ENCODE measurements at regions not wholly inside any gene's neighbourhood (a gene's known extent, or its start where the extent isn't known, plus 50 kb on each side); places are given as distances from the start of the nearest gene placed in this dataset.

- ATAC-seq (ENCODE audit: insufficient read depth, low FRiP score) (no peak), DNase-seq (no peak)
- Histone ChIP-seq H3K27me3 (ENCODE audit: control insufficient read depth in 3 of 3, insufficient read depth in 3 of 3, low read length in 2 of 3) (no peaks in the 10 kb centered on the region), H3K9ac (ENCODE audit: insufficient read depth in 1 of 2, low read length in 2 of 2) (no peak overlapping the region), H3K27ac (ENCODE audit: low read depth in 1 of 2, low read length in 1 of 2) (no peak overlapping the region), H3K4me3 (no peak overlapping the region), H3K9me3 (ENCODE audit: control insufficient read depth in 4 of 4, insufficient read depth in 3 of 4, low read length in 3 of 4) (no peaks in the 10 kb centered on the region), H3K4me1 (ENCODE audit: control insufficient read depth in 5 of 5, insufficient read depth in 5 of 5, low read length in 5 of 5) (peaks cover 0 to 9% (median 2%) of the 10 kb centered on the region in 5 donors), H3K36me3 (ENCODE audit: control insufficient read depth in 4 of 4, insufficient read depth in 4 of 4, low read length in 4 of 4) (no peaks in the 10 kb centered on the region)
- no peak for TF ChIP-seq CTCF (IDR thresholded peaks at IDR 0.05; ENCODE audit: control extremely low read depth, extremely low read depth)
- 82 to 91% methylated on average over 8 of the region's 8 CpGs for WGBS, 2 donors
Observed at GRCh38 chr13:106700007-106700406, 132.1 kb upstream of the ARGLU1 start.

GRCh38 chr13:106699311-106699710 is 131.4 kb upstream of the ARGLU1 start:
- no peak for TF ChIP-seq CTCF (IDR thresholded peaks at IDR 0.05; ENCODE audit: control extremely low read depth, extremely low read depth)
- H3K4me3 ChIP-seq: no peak overlapping the region
- ATAC-seq (ENCODE audit: insufficient read depth, low FRiP score): no peak

GRCh38 chr13:106696719-106697118 is 128.8 kb upstream of the ARGLU1 start:
- 75 to 80% methylated on average over 2 of the region's 2 CpGs for WGBS, 2 donors
- H3K4me3 ChIP-seq: no peak overlapping the region
- peaks cover 0 to 16% (median 0%) of the 10 kb centered on the region in 5 donors for H3K4me1 ChIP-seq (ENCODE audit: control insufficient read depth in 5 of 5, insufficient read depth in 5 of 5, low read length in 5 of 5)
- H3K27me3 ChIP-seq (ENCODE audit: control insufficient read depth in 3 of 3, insufficient read depth in 3 of 3, low read length in 2 of 3): no peaks in the 10 kb centered on the region
- ATAC-seq (ENCODE audit: insufficient read depth, low FRiP score) (no peak), DNase-seq (no peak)
- no peak overlapping the region for H3K9ac ChIP-seq (ENCODE audit: insufficient read depth in 1 of 2, low read length in 2 of 2)
- H3K9me3 ChIP-seq (ENCODE audit: control insufficient read depth in 4 of 4, insufficient read depth in 3 of 4, low read length in 3 of 4): no peaks in the 10 kb centered on the region
- peak overlapping the region in 1 of 2 donors; percentile 0 for H3K27ac ChIP-seq (ENCODE audit: low read depth in 1 of 2, low read length in 1 of 2)
- H3K36me3 ChIP-seq (ENCODE audit: control insufficient read depth in 4 of 4, insufficient read depth in 4 of 4, low read length in 4 of 4): no peaks in the 10 kb centered on the region
- no peak for TF ChIP-seq CTCF (IDR thresholded peaks at IDR 0.05; ENCODE audit: control extremely low read depth, extremely low read depth)

More at GRCh38 chr13:106699311-106699710, 131.4 kb upstream of the ARGLU1 start:
- no peak for DNase-seq
- Histone ChIP-seq H3K36me3 (ENCODE audit: control insufficient read depth in 4 of 4, insufficient read depth in 4 of 4, low read length in 4 of 4) (no peaks in the 10 kb centered on the region), H3K9me3 (ENCODE audit: control insufficient read depth in 4 of 4, insufficient read depth in 3 of 4, low read length in 3 of 4) (no peaks in the 10 kb centered on the region), H3K4me1 (ENCODE audit: control insufficient read depth in 5 of 5, insufficient read depth in 5 of 5, low read length in 5 of 5) (peaks cover 0 to 9% (median 2%) of the 10 kb centered on the region in 5 donors), H3K27me3 (ENCODE audit: control insufficient read depth in 3 of 3, insufficient read depth in 3 of 3, low read length in 2 of 3) (no peaks in the 10 kb centered on the region), H3K9ac (ENCODE audit: insufficient read depth in 1 of 2, low read length in 2 of 2) (no peak overlapping the region), H3K27ac (ENCODE audit: low read depth in 1 of 2, low read length in 1 of 2) (no peak overlapping the region)
- 86 to 88% methylated on average over 5 of the region's 5 CpGs for WGBS, 2 donors

GRCh38 chr13:106696140-106696539 is 128.2 kb upstream of the ARGLU1 start:
- Histone ChIP-seq H3K36me3 (ENCODE audit: control insufficient read depth in 4 of 4, insufficient read depth in 4 of 4, low read length in 4 of 4) (no peaks in the 10 kb centered on the region), H3K9ac (ENCODE audit: insufficient read depth in 1 of 2, low read length in 2 of 2) (no peak overlapping the region), H3K9me3 (ENCODE audit: control insufficient read depth in 4 of 4, insufficient read depth in 3 of 4, low read length in 3 of 4) (no peaks in the 10 kb centered on the region), H3K4me3 (no peak overlapping the region), H3K27ac (ENCODE audit: low read depth in 1 of 2, low read length in 1 of 2) (peak overlapping the region in 1 of 2 donors; percentile 0), H3K27me3 (ENCODE audit: control insufficient read depth in 3 of 3, insufficient read depth in 3 of 3, low read length in 2 of 3) (no peaks in the 10 kb centered on the region), H3K4me1 (ENCODE audit: control insufficient read depth in 5 of 5, insufficient read depth in 5 of 5, low read length in 5 of 5) (peaks cover 0 to 16% (median 0%) of the 10 kb centered on the region in 5 donors)
- DNase-seq: no peak
- 82 to 85% methylated on average over 3 of the region's 3 CpGs for WGBS, 2 donors
- no peak for TF ChIP-seq CTCF (IDR thresholded peaks at IDR 0.05; ENCODE audit: control extremely low read depth, extremely low read depth)
- ATAC-seq (ENCODE audit: insufficient read depth, low FRiP score): no peak

Measured in lung (tissue), 11 donors.